Ovary (tissue), 3 donors: ENCODE measurements at regions not wholly inside any gene's neighbourhood (a gene's known extent, or its start where the extent isn't known, plus 50 kb on each side); places are given as distances from the start of the nearest gene placed in this dataset.

Source experiments
- CTCF ChIP-seq, 3 donors: fragments of 450-650 bp in 2 of 3; fragments of 200-600 bp in 1 of 3; IDR thresholded peaks; one replicate each; pipeline versions ENCODE4 v1.5.1 to v1.8.0; 2016 to 2022; ENCODE audit warnings: antibody characterized with exemption in 3 of 3, mild to moderate bottlenecking in 1 of 3
- POLR2A ChIP-seq: fragments of 450-650 bp; IDR thresholded peaks from one replicate; pipeline ENCODE4 v1.6.1; 2017; ENCODE audit warnings: antibody characterized with exemption, mild to moderate bottlenecking, moderate library complexity
- donor health status: DM: no; HTN: no; CAD: no.

- TF ChIP-seq CTCF (IDR thresholded peaks at IDR 0.05) (no peak), POLR2A (no peak)
Observed at GRCh38 chr14:104395941-104396681, 183.5 kb upstream of the C14orf180 start.
